ENCODE measurements at regions not wholly inside any gene's neighbourhood (a gene's known extent, or its start where the extent isn't known, plus 50 kb on each side); places are given as distances from the start of the nearest gene placed in this dataset.

- DNase-seq = no peak
Observed at GRCh38 chr9:131809941-131810344, 70.1 kb upstream of the RAPGEF1 start.

- DNase-seq = no peak
Observed at GRCh38 chr9:131808291-131808690, 68.4 kb upstream of the RAPGEF1 start.

- no peak for DNase-seq
Observed at GRCh38 chr9:131807144-131807983, 67.5 kb upstream of the RAPGEF1 start.

GRCh38 chr9:131805803-131806202 lies 65.9 kb upstream of the RAPGEF1 start:
- DNase-seq = no peak

GRCh38 chr9:131804826-131805225 lies 65.0 kb upstream of the RAPGEF1 start:
- DNase-seq = no peak

GRCh38 chr9:131803758-131804411 lies 64.0 kb upstream of the RAPGEF1 start:
- DNase-seq = no peak

GRCh38 chr9:131801810-131802209 lies 61.9 kb upstream of the RAPGEF1 start:
- no peak for DNase-seq

- DNase-seq = no peak
Observed at GRCh38 chr9:131800843-131801242, 61.0 kb upstream of the RAPGEF1 start.

GRCh38 chr9:131800366-131800765 lies 60.5 kb upstream of the RAPGEF1 start:
- no peak for DNase-seq

GRCh38 chr9:131799177-131799823 lies 59.4 kb upstream of the RAPGEF1 start:
- peak; percentile 17 for DNase-seq

GRCh38 chr9:131798246-131798645 lies 58.4 kb upstream of the RAPGEF1 start:
- DNase-seq = no peak

GRCh38 chr9:131794393-131794792 lies 54.5 kb upstream of the RAPGEF1 start:
- DNase-seq = no peak

GRCh38 chr9:131791542-131792254 lies 51.8 kb upstream of the RAPGEF1 start:
- no peak for DNase-seq

Measured in amniotic stem cell (primary cell).